ENCODE measurements at regions not wholly inside any gene's neighbourhood (a gene's known extent, or its start where the extent isn't known, plus 50 kb on each side); places are given as distances from the start of the nearest gene placed in this dataset.

- Histone ChIP-seq H3K9me2 (replicated peaks; ENCODE audit: insufficient read depth, low read length) (no peaks in the 10 kb centered on the region), H3K36me3 (ENCODE audit: low read length) (no peaks in the 10 kb centered on the region), H4K20me1 (ENCODE audit: low read depth, low read length) (no peaks in the 10 kb centered on the region), H2AFZ (ENCODE audit: low read depth, low read length, severe bottlenecking) (no peak overlapping the region), H3K27me3 (ENCODE audit: low read length) (no peaks in the 10 kb centered on the region), H3K9ac (ENCODE audit: low read length) (no peak overlapping the region), H3F3A (ENCODE audit: insufficient read depth) (no peaks in the 10 kb centered on the region), H3K79me2 (ENCODE audit: insufficient read depth, low read length) (no peaks in the 10 kb centered on the region), H3K27ac (ENCODE audit: low read depth, low read length) (no peak overlapping the region), H3K4me2 (ENCODE audit: low read depth, low read length, poor library complexity, severe bottlenecking) (no peak overlapping the region), H3K9me3 (ENCODE audit: insufficient read depth, low read length) (no peaks in the 10 kb centered on the region), H3K4me3 (ENCODE audit: insufficient read depth, low read length, poor library complexity, severe bottlenecking) (no peak overlapping the region)
- TF ChIP-seq EZH2phosphoT487 (conservative IDR thresholded peaks at IDR 0.05; ENCODE audit: low read length) (no peak), CTCF (IDR thresholded peaks at IDR 0.05; ENCODE audit: insufficient read depth, low read length, poor library complexity, severe bottlenecking) (no peak)
Observed at GRCh38 chr4:111945014-111945413, 200.2 kb upstream of the FAM241A start.

- no peak overlapping the region for H2AFZ ChIP-seq (ENCODE audit: low read depth, low read length, severe bottlenecking)
- H3K27me3 ChIP-seq (ENCODE audit: low read length): no peaks in the 10 kb centered on the region
- no peaks in the 10 kb centered on the region for H3K36me3 ChIP-seq (ENCODE audit: low read length)
- no peak overlapping the region for H3K9ac ChIP-seq (ENCODE audit: low read length)
- no peaks in the 10 kb centered on the region for H4K20me1 ChIP-seq (ENCODE audit: low read depth, low read length)
- H3F3A ChIP-seq (ENCODE audit: insufficient read depth): no peaks in the 10 kb centered on the region
- no peaks in the 10 kb centered on the region for H3K9me2 ChIP-seq (replicated peaks; ENCODE audit: insufficient read depth, low read length)
- no peak overlapping the region for H3K4me3 ChIP-seq (ENCODE audit: insufficient read depth, low read length, poor library complexity, severe bottlenecking)
- no peaks in the 10 kb centered on the region for H3K9me3 ChIP-seq (ENCODE audit: insufficient read depth, low read length)
- no peak overlapping the region for H3K4me2 ChIP-seq (ENCODE audit: low read depth, low read length, poor library complexity, severe bottlenecking)
- TF ChIP-seq CTCF (IDR thresholded peaks at IDR 0.05; ENCODE audit: insufficient read depth, low read length, poor library complexity, severe bottlenecking) (no peak), EZH2phosphoT487 (conservative IDR thresholded peaks at IDR 0.05; ENCODE audit: low read length) (no peak)
- H3K79me2 ChIP-seq (ENCODE audit: insufficient read depth, low read length): no peaks in the 10 kb centered on the region
- no peak overlapping the region for H3K27ac ChIP-seq (ENCODE audit: low read depth, low read length)
Observed at GRCh38 chr4:111946800-111947199, 198.5 kb upstream of the FAM241A start.

- no peak overlapping the region for H2AFZ ChIP-seq (ENCODE audit: low read depth, low read length, severe bottlenecking)
- no peaks in the 10 kb centered on the region for H3K79me2 ChIP-seq (ENCODE audit: insufficient read depth, low read length)
- H3K9me3 ChIP-seq (ENCODE audit: insufficient read depth, low read length): no peaks in the 10 kb centered on the region
- no peak overlapping the region for H3K9ac ChIP-seq (ENCODE audit: low read length)
- no peak overlapping the region for H3K27ac ChIP-seq (ENCODE audit: low read depth, low read length)
- no peaks in the 10 kb centered on the region for H3F3A ChIP-seq (ENCODE audit: insufficient read depth)
- no peak for TF ChIP-seq CTCF (IDR thresholded peaks at IDR 0.05; ENCODE audit: insufficient read depth, low read length, poor library complexity, severe bottlenecking)
- TF ChIP-seq EZH2phosphoT487 (conservative IDR thresholded peaks at IDR 0.05; ENCODE audit: low read length): no peak
- no peaks in the 10 kb centered on the region for H4K20me1 ChIP-seq (ENCODE audit: low read depth, low read length)
- H3K9me2 ChIP-seq (replicated peaks; ENCODE audit: insufficient read depth, low read length): no peaks in the 10 kb centered on the region
- no peaks in the 10 kb centered on the region for H3K36me3 ChIP-seq (ENCODE audit: low read length)
- H3K27me3 ChIP-seq (ENCODE audit: low read length): no peaks in the 10 kb centered on the region
- no peak overlapping the region for H3K4me3 ChIP-seq (ENCODE audit: insufficient read depth, low read length, poor library complexity, severe bottlenecking)
- H3K4me2 ChIP-seq (ENCODE audit: low read depth, low read length, poor library complexity, severe bottlenecking): no peak overlapping the region
Observed at GRCh38 chr4:111952688-111953087, 192.6 kb upstream of the FAM241A start.
